Retina (tissue), 1 donor: ENCODE measurements at regions not wholly inside any gene's neighbourhood (a gene's known extent, or its start where the extent isn't known, plus 50 kb on each side); places are given as distances from the start of the nearest gene placed in this dataset.

Experiments used
- DNase-seq: peaks from one replicate; pipeline ENCODE4 v3.0.0-alpha.2; 2016

DNA sequence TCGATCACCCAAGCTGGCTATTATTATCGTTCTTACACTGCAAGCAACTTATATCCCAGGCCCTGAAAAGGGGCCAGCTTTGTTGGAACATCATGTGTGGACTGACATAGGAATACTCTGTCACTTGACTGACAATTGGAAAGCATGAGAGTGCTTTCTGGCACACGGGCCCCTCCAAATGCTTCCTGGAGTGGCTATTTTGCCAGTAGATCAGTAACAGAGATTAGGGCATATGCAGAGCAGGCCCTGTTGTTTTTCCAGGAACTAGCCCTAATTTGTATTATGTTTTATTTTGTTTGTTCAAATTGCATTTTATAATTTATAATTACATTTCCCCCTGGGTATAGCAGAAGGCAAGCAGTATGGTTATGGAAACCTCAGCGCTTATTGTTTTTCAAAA is 170.1 kb upstream of the FRMD6 start:
- no peak for DNase-seq

- DNase-seq, result no peak
These were observed 169.6 kb upstream of the FRMD6 start for GRCh38 chr14:51482102-51482501.

- DNase-seq, result no peak
These were observed 167.2 kb upstream of the FRMD6 start for GRCh38 chr14:51484485-51484884.

GRCh38 chr14:51485733-51486132 is 166.0 kb upstream of the FRMD6 start:
- no peak for DNase-seq

GRCh38 chr14:51487848-51488247 is 163.9 kb upstream of the FRMD6 start:
- DNase-seq, result no peak

DNA sequence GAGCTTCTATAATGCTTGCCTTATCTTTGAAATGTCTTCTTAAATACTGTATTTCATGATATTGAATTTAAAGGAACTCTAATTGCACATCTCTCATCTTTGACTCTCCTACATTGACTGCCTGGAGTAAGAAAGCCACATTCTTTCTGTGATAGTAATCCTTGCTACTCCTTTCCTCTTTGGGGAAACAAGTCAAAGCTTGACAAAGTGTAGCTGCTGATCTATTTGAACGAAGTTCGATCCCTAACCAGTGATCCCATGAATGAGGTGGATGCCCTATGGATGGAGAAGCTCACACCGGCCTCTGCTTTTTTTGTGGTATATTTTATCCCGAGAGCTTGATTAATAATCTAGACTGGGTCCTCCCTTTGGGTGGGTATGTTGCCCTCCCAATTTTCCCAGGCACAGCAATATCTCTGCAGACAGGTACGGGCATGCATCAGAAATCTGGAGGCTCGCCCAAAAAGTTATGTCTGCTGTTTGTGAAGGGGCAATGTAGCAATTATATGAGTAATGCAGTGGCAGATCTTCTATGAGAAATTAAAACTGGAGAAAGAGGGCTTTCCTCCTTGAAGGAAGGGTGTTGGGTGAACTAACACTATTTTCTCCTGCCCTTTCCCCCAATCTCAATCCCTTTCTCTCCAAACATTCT is 163.0 kb upstream of the FRMD6 start:
- DNase-seq, result no peak

DNA sequence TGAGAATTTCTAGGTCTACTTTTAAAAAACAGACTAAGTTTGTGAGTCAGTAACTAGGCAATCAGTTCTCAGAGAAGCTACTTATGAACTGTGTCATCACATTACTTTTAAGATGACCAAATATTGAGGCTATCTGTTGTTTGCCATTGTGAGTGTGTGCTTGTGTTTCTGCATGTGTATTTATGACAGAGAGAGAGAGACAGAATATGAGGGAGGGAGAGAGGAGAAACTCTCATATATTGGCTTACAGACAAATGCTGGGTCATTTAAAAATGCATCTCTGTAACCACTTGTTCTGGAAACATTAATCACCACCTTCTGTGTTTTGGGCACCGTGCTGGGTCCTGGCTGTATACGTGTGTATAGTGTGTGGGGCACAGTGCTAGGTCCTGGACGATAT is 161.5 kb upstream of the FRMD6 start:
- DNase-seq, result no peak

- no peak for DNase-seq
These were observed 160.6 kb upstream of the FRMD6 start for GRCh38 chr14:51491036-51491545.

- DNase-seq, result no peak
These were observed 159.9 kb upstream of the FRMD6 start for GRCh38 chr14:51491776-51492175.

GRCh38 chr14:51495319-51495718 is 156.4 kb upstream of the FRMD6 start:
- no peak for DNase-seq

- no peak for DNase-seq
These were observed 153.1 kb upstream of the FRMD6 start for GRCh38 chr14:51498411-51499227.

DNA sequence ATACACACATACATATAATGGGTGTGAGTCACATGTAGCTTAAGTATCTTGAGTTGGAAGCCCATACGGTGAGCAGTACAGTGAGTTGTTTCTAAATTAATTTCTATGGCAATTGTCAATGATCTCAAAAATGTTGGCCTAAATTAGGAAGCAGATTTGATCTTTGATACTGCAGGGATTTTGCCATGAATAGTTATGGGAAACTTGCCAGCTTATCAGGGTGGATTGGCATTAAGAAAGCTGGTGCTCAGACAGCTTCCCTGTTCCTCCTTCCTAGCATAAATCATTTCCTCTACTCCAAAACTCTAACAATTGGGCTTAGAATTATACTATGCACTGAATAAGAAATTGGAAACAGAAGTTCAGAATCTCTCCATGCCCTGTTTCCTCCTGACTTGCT is 150.9 kb upstream of the FRMD6 start:
- DNase-seq, result no peak

DNA sequence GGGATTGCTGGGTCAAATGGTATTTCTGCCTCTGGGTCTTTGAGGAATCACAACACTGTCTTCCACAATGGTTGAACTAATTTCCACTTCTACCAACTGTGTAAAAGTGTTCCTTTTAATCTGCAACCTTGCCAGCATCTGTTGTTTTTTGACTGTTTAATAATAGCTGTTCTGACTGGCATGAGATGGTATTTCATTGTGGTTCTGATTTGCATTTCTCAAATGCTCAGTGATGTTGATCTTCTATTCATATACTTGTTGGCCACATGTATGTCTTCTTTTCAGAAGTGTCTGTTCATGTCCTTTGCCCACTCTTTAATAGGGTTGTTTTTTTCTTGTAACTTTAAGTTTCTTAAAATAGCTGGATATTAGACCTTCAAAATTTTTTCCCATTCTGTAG is 150.0 kb upstream of the FRMD6 start:
- no peak for DNase-seq

DNA sequence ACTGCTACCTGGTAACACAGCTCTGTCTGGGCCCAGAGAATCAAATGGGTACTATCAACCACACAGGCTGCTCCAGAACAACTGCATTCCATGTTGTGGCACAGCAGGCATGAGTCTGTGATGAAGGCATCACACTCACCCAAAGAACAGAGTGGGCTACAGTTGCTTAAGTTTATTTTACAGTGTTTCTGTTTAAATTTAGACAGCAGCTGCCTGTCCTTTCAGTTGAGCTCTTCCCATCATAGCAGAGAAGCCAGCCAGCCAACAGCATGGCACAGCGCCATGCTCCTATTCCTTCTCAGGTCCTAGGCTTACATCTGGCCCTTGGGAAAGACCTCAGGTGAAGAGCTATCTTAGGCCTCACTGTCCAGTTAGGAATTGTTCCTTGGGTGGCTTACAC is 147.0 kb upstream of the FRMD6 start:
- DNase-seq, result no peak

DNA sequence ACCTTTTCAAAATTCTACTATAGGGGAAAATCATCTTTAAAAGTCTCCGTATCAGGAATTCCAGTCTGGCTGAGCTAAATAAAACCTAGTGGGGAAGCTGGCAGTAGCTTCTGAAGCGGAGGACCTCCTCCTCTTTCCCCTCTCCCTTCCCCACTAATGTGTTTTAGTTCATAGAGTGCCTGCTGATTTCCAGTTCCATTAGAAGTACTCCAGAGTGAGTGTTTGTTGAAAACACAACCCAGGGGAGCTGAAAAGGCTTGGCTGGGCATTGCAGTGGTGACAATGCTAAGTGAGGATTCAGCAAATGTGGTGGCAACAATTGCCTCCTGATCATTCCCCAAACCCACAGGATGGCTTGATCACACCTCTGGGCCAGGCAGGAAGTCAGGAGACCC is 144.2 kb upstream of the FRMD6 start:
- DNase-seq, result peak; percentile 68

DNA sequence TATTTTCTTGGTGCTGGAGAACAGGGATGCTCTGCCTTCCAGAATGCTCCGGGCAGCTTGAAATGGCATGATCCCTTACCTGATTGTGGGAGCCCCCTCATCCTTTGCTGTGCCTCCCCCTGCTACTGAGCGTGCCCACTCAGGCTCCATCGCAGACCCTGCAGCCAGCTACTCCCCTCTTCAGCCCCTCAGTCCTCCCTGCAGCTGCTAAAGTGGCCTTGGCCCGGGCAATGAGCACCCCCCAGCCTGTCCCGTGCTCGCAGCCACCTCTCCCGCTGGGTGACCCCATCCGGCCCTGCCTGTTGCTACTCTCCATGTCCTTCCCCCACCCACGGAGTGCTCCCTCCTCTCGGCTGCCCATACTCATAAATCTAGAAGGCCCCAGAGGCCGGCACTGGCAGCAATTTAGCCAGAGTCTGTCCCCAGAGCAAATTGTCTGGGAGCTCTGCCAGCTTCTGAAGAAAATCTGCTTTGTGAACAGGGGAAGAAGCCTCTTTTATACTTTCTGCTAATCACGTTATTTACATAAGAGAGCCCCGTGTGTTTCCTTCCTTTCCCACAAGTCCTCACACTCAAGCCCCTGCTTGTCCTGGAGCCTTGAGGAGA is 143.7 kb upstream of the FRMD6 start:
- peak; percentile 71 for DNase-seq

DNA sequence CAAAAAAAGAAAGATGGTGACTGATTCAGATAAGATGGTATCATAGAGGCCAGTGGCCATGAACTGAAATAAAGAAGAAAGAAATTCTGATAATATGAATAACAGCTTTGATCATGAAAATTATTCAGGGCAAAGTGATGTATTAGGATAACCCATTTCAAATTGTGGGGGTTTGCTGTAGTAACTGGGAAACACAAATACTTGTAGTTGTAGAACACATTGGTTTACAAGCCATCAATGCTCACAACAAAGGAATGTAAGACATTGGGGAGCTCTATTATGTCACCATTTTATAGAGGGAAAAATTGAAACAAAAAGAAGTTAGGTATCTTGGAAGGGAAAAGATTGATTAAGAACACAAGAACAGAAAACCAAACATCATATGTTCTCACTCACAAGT is 140.4 kb upstream of the FRMD6 start:
- no peak for DNase-seq

DNA sequence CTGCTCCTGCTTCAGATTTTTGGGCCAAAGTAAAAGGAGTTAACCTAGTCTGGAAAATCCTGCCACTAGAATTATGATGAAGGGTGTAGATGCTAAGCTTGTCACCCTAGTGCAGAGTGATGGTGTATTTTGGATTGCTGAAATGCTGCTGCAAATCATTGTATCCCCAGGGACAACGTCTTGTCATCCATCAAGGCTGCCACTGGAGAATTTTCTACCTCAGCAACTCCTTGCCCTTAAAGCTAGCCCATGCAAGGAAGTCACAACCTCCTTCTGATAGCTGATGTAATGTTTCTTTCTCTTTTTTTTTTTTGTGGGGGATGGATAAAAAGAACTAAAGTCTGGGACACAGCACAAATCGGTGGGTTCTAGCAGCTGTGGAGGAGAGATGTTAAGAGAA is 139.4 kb upstream of the FRMD6 start:
- DNase-seq, result no peak

GRCh38 chr14:51513281-51513680 is 138.4 kb upstream of the FRMD6 start:
- DNase-seq, result no peak

- DNase-seq, result no peak
These were observed 137.8 kb upstream of the FRMD6 start for GRCh38 chr14:51513933-51514332.

GRCh38 chr14:51515611-51516010 is 136.1 kb upstream of the FRMD6 start:
- no peak for DNase-seq

- no peak for DNase-seq
These were observed 134.9 kb upstream of the FRMD6 start for GRCh38 chr14:51516706-51517395.

DNA sequence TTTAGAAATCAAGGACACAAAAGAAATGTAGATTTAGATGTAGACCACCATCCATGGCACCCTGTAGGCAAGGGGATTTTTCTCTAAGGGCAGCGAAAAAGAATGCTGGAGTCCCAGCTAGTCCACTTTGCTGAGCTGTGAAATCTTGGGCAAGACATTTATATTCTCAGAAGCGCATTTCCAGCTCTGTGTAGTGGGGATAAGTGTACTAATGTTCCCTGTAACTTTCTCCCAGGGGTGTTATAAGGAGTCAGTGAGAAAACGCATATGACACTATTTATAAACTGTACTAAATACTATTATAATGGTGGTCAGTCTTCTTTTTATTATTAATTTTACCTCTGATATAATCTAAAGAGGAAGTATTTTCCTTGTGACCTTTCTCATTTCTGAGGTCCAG is 133.4 kb upstream of the FRMD6 start:
- no peak for DNase-seq
